ENCODE measurements at regions not wholly inside any gene's neighbourhood (a gene's known extent, or its start where the extent isn't known, plus 50 kb on each side); places are given as distances from the start of the nearest gene placed in this dataset.

- TF ChIP-seq CTCF (conservative IDR thresholded peaks at IDR 0.05; ENCODE audit: low read depth in 2 of 2) (no peak), STAT1 (IDR thresholded peaks at IDR 0.05; ENCODE audit: unreplicated experiment) (no peak), JUNB (IDR thresholded peaks at IDR 0.05; ENCODE audit: unreplicated experiment) (no peak), NANOG (IDR thresholded peaks at IDR 0.05; ENCODE audit: borderline replicate concordance) (no peak), ZNF114 (CRISPR knock-in tag; IDR thresholded peaks at IDR 0.05) (no peak), POLR2AphosphoS5 (IDR thresholded peaks at IDR 0.05; ENCODE audit: low read depth) (no peak), EZH2 (IDR thresholded peaks at IDR 0.05; ENCODE audit: low read depth, unreplicated experiment) (no peak)
Observed at GRCh38 chr6:169890049-169890448, 138.6 kb downstream of the ERMARD start (continued).

DNA sequence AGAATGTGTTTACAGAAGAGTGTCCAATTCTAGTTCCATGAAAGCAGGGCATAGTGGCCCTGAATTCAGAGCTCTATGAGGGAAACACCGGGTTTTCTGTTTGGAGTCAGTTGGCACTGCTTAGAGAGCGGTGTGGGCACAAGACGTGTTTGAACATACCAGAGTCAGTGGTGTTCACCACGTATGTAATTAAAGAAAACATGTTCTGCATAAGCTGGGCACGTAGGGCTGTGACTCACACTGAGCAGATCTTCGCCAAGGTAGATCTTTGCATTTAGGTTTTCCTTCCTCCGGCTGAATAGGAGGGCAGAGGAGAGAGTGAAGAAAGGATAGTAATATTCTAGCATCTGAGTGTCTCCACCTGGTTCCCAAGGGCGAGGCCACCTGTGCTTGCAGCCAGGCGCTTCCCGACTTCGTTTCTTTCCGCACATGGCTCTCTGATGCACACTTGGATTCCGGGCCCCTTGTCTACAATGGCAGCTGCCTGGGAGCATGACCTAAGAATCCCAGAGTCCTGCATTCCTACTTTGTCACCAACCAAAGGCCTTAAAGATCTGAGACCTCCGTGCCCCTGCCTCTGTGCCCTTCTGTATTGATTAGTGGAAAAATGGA, 136.2 kb downstream of the ERMARD start:
- H4K20me1 ChIP-seq (replicated peaks; ENCODE audit: insufficient read depth) = no peaks in the 10 kb centered on the region
- H3K79me2 ChIP-seq (replicated peaks; ENCODE audit: insufficient read depth) = no peaks in the 10 kb centered on the region
- H3K36me3 ChIP-seq (ENCODE audit: insufficient read depth) = no peaks in the 10 kb centered on the region
- H3K4me2 ChIP-seq = no peak overlapping the region
- no peak overlapping the region for H3K27ac ChIP-seq (ENCODE audit: low read depth)
- no peaks in the 10 kb centered on the region for H3K4me1 ChIP-seq (ENCODE audit: insufficient read depth)
- no peaks in the 10 kb centered on the region for H3K9me2 ChIP-seq (ENCODE audit: insufficient read depth)
- Mint-ChIP-seq H3K9me3 (peaks cover 7% of the 10 kb centered on the region), H3K27me3 (ENCODE audit: insufficient read depth, low read depth, poor library complexity) (peaks cover 10% of the 10 kb centered on the region), H3K27ac (no peak overlapping the region), H3K36me3 (ENCODE audit: low read depth) (peaks cover 6% of the 10 kb centered on the region; the same call in 1 of the 3 replicates), H3K4me1 (no peaks in the 10 kb centered on the region), H3K4me3 (no peak overlapping the region)
- DNase-seq (ENCODE audit: low spot score) (no peak), ATAC-seq (no peak)
- no peak overlapping the region for H3K4me3 ChIP-seq
- H2AFZ ChIP-seq = no peak overlapping the region
- no peaks in the 10 kb centered on the region for H3K27me3 ChIP-seq (ENCODE audit: insufficient read depth)
- H3F3A ChIP-seq (replicated peaks; ENCODE audit: low read depth) = no peaks in the 10 kb centered on the region
- TF ChIP-seq EZH2phosphoT487 (IDR thresholded peaks at IDR 0.05; ENCODE audit: unreplicated experiment) = no peak
- no peak for TF ChIP-seq ZNF331 (CRISPR knock-in tag; IDR thresholded peaks at IDR 0.05; ENCODE audit: low read depth)
- TF ChIP-seq JUNB (IDR thresholded peaks at IDR 0.05; ENCODE audit: unreplicated experiment) = no peak
- TF ChIP-seq, protein P1, sequence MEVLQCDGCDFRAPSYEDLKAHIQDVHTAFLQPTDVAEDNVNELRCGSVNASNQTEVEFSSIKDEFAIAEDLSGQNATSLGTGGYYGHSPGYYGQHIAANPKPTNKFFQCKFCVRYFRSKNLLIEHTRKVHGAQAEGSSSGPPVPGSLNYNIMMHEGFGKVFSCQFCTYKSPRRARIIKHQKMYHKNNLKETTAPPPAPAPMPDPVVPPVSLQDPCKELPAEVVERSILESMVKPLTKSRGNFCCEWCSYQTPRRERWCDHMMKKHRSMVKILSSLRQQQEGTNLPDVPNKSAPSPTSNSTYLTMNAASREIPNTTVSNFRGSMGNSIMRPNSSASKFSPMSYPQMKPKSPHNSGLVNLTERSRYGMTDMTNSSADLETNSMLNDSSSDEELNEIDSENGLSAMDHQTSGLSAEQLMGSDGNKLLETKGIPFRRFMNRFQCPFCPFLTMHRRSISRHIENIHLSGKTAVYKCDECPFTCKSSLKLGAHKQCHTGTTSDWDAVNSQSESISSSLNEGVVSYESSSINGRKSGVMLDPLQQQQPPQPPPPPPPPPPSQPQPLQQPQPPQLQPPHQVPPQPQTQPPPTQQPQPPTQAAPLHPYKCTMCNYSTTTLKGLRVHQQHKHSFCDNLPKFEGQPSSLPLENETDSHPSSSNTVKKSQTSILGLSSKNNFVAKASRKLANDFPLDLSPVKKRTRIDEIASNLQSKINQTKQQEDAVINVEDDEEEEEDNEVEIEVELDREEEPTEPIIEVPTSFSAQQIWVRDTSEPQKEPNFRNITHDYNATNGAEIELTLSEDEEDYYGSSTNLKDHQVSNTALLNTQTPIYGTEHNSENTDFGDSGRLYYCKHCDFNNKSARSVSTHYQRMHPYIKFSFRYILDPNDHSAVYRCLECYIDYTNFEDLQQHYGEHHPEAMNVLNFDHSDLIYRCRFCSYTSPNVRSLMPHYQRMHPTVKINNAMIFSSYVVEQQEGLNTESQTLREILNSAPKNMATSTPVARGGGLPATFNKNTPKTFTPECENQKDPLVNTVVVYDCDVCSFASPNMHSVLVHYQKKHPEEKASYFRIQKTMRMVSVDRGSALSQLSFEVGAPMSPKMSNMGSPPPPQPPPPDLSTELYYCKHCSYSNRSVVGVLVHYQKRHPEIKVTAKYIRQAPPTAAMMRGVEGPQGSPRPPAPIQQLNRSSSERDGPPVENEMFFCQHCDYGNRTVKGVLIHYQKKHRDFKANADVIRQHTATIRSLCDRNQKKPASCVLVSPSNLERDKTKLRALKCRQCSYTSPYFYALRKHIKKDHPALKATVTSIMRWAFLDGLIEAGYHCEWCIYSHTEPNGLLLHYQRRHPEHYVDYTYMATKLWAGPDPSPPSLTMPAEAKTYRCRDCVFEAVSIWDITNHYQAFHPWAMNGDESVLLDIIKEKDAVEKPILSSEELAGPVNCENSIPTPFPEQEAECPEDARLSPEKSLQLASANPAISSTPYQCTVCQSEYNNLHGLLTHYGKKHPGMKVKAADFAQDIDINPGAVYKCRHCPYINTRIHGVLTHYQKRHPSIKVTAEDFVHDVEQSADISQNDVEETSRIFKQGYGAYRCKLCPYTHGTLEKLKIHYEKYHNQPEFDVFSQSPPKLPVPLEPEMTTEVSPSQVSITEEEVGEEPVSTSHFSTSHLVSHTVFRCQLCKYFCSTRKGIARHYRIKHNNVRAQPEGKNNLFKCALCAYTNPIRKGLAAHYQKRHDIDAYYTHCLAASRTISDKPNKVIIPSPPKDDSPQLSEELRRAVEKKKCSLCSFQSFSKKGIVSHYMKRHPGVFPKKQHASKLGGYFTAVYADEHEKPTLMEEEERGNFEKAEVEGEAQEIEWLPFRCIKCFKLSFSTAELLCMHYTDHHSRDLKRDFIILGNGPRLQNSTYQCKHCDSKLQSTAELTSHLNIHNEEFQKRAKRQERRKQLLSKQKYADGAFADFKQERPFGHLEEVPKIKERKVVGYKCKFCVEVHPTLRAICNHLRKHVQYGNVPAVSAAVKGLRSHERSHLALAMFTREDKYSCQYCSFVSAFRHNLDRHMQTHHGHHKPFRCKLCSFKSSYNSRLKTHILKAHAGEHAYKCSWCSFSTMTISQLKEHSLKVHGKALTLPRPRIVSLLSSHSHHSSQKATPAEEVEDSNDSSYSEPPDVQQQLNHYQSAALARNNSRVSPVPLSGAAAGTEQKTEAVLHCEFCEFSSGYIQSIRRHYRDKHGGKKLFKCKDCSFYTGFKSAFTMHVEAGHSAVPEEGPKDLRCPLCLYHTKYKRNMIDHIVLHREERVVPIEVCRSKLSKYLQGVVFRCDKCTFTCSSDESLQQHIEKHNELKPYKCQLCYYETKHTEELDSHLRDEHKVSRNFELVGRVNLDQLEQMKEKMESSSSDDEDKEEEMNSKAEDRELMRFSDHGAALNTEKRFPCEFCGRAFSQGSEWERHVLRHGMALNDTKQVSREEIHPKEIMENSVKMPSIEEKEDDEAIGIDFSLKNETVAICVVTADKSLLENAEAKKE (CRISPR knock-in tag; IDR thresholded peaks at IDR 0.05) = no peak
- TF ChIP-seq CREB1 (CRISPR knock-in tag; IDR thresholded peaks at IDR 0.05; ENCODE audit: low read depth) = no peak
- TF ChIP-seq CTCF (conservative IDR thresholded peaks at IDR 0.05; ENCODE audit: low read depth in 2 of 2) = no peak
- TF ChIP-seq ETS1 (IDR thresholded peaks at IDR 0.05) = no peak
- TF ChIP-seq ZNF114 (CRISPR knock-in tag; IDR thresholded peaks at IDR 0.05) = no peak
- TF ChIP-seq STAT1 (IDR thresholded peaks at IDR 0.05; ENCODE audit: unreplicated experiment) = no peak

Data from GM23338 (cell line).